Astrocyte of the hippocampus (primary cell): ENCODE measurements at regions not wholly inside any gene's neighbourhood (a gene's known extent, or its start where the extent isn't known, plus 50 kb on each side); places are given as distances from the start of the nearest gene placed in this dataset.
"Not testable (repeated sequence)": the region's sequence is repeated elsewhere in the genome, so short reads cannot be mapped to it uniquely, and the experiment has no call there.

ENCODE experiments used
- DNase-seq: peaks from one replicate; pipeline ENCODE4 v3.0.0; 2011; ENCODE audit warnings: low read depth, low spot score

GRCh38 chr16:16937576-16937975, 533.2 kb downstream of the XYLT1 start:
- no peak for DNase-seq

GRCh38 chr16:16938009-16938408, 532.8 kb downstream of the XYLT1 start:
- DNase-seq, result no peak

GRCh38 chr16:16938980-16939379, 531.8 kb downstream of the XYLT1 start:
- DNase-seq, result no peak

GRCh38 chr16:16940351-16940750, 530.4 kb downstream of the XYLT1 start:
- no peak for DNase-seq

GRCh38 chr16:16942849-16943248, 527.9 kb downstream of the XYLT1 start:
- DNase-seq, result not testable (repeated sequence)

- no peak for DNase-seq
Measured at GRCh38 chr16:16945207-16945606, 525.6 kb downstream of the XYLT1 start.

GRCh38 chr16:16956376-16956775, 514.4 kb downstream of the XYLT1 start:
- no peak for DNase-seq

GRCh38 chr16:16960785-16961184, 510.0 kb downstream of the XYLT1 start:
- DNase-seq, result no peak

- DNase-seq, result no peak
Measured at GRCh38 chr16:16966439-16966838, 504.3 kb downstream of the XYLT1 start.

- DNase-seq, result no peak
Measured at GRCh38 chr16:16971042-16971441, 499.7 kb downstream of the XYLT1 start.

GRCh38 chr16:16972831-16973230, 497.9 kb downstream of the XYLT1 start:
- no peak for DNase-seq

GRCh38 chr16:16973707-16974591, 496.8 kb downstream of the XYLT1 start:
- DNase-seq, result no peak

- no peak for DNase-seq
Measured at GRCh38 chr16:16982614-16983013, 488.1 kb downstream of the XYLT1 start.

- no peak for DNase-seq
Measured at GRCh38 chr16:16983582-16983981, 487.2 kb downstream of the XYLT1 start.

- DNase-seq, result not testable (repeated sequence)
Measured at GRCh38 chr16:16984091-16984490, 486.7 kb downstream of the XYLT1 start.

- no peak for DNase-seq
Measured at GRCh38 chr16:16985707-16986106, 485.1 kb downstream of the XYLT1 start.

- DNase-seq, result no peak
Measured at GRCh38 chr16:16988963-16989362, 481.8 kb downstream of the XYLT1 start.

- no peak for DNase-seq
Measured at GRCh38 chr16:16989368-16989767, 481.4 kb downstream of the XYLT1 start.

GRCh38 chr16:16991711-16992110, 479.0 kb downstream of the XYLT1 start:
- no peak for DNase-seq

- DNase-seq, result no peak
Measured at GRCh38 chr16:16992975-16993765, 477.6 kb downstream of the XYLT1 start.

GRCh38 chr16:16994831-16995230, 475.9 kb downstream of the XYLT1 start:
- DNase-seq, result no peak

- DNase-seq, result no peak
Measured at GRCh38 chr16:16996827-16997226, 473.9 kb downstream of the XYLT1 start.

GRCh38 chr16:16997349-16997748, 473.4 kb downstream of the XYLT1 start:
- DNase-seq, result no peak
